ENCODE measurements at regions not wholly inside any gene's neighbourhood (a gene's known extent, or its start where the extent isn't known, plus 50 kb on each side); places are given as distances from the start of the nearest gene placed in this dataset.

- Histone ChIP-seq H3K27me3 (ENCODE audit: control insufficient read depth in 2 of 2, insufficient read depth in 2 of 2, low read length in 2 of 2) (no peaks in the 10 kb centered on the region), H3K36me3 (ENCODE audit: control insufficient read depth in 2 of 3, insufficient read depth in 3 of 3, low read length in 3 of 3) (no peaks in the 10 kb centered on the region), H3K27ac (ENCODE audit: low read depth, low read length) (no peak overlapping the region), H3K9me3 (ENCODE audit: control insufficient read depth in 2 of 3, low read length in 3 of 3) (no peaks in the 10 kb centered on the region), H3K4me1 (ENCODE audit: control insufficient read depth in 2 of 2, insufficient read depth in 2 of 2, low read length in 2 of 2) (no peaks in the 10 kb centered on the region), H3K4me3 (ENCODE audit: low read length) (no peak overlapping the region)
- DNase-seq, result no peak
- no peak overlapping the region for H3K27ac Mint-ChIP-seq
- ChIA-PET POLR2A (no interaction called here), CTCF (no interaction called here)
- ATAC-seq, result no peak
- H3K9me3 Mint-ChIP-seq, result peaks cover 0 to 2% (median 0%) of the 10 kb centered on the region in 11 donors
- intact Hi-C loops (cut with micrococcal nuclease), result no loop called here
- H3K4me1 Mint-ChIP-seq, result no peaks in the 10 kb centered on the region
- H3K36me3 Mint-ChIP-seq, result no peaks in the 10 kb centered on the region
- H3K4me3 Mint-ChIP-seq, result peak overlapping the region in 1 of 10 donors; percentile 39
- H3K27me3 Mint-ChIP-seq, result peaks cover 0 to 12% (median 7%) of the 10 kb centered on the region in 5 donors
Observed at GRCh38 chr10:20948686-20949327, 51.7 kb upstream of the NEBL start.
